ENCODE measurements at regions not wholly inside any gene's neighbourhood (a gene's known extent, or its start where the extent isn't known, plus 50 kb on each side); places are given as distances from the start of the nearest gene placed in this dataset.

GRCh38 chr9:126154869-126155268, 171.8 kb upstream of the MVB12B start:
- no peak for DNase-seq

- no peak for DNase-seq
These were observed 170.6 kb upstream of the MVB12B start for GRCh38 chr9:126155756-126156664.

- DNase-seq, result no peak
These were observed 169.7 kb upstream of the MVB12B start for GRCh38 chr9:126156898-126157297.

GRCh38 chr9:126157423-126157822, 169.2 kb upstream of the MVB12B start:
- DNase-seq, result no peak

GRCh38 chr9:126157826-126158587, 168.6 kb upstream of the MVB12B start:
- DNase-seq, result no peak

- DNase-seq, result no peak
These were observed 167.8 kb upstream of the MVB12B start for GRCh38 chr9:126158588-126159429.

GRCh38 chr9:126159430-126160060, 167.1 kb upstream of the MVB12B start:
- no peak for DNase-seq

- no peak for DNase-seq
These were observed 166.4 kb upstream of the MVB12B start for GRCh38 chr9:126160067-126160853.

- DNase-seq, result no peak
These were observed 165.7 kb upstream of the MVB12B start for GRCh38 chr9:126160854-126161329.

GRCh38 chr9:126162611-126163381, 163.8 kb upstream of the MVB12B start:
- DNase-seq, result no peak

GRCh38 chr9:126164796-126165525, 161.7 kb upstream of the MVB12B start:
- no peak for DNase-seq

GRCh38 chr9:126165755-126166154, 160.9 kb upstream of the MVB12B start:
- no peak for DNase-seq

GRCh38 chr9:126166291-126166690, 160.3 kb upstream of the MVB12B start:
- DNase-seq, result no peak

- DNase-seq, result no peak
These were observed 159.8 kb upstream of the MVB12B start for GRCh38 chr9:126166866-126167265.

GRCh38 chr9:126169736-126170135, 156.9 kb upstream of the MVB12B start:
- DNase-seq, result no peak

- DNase-seq, result no peak
These were observed 156.3 kb upstream of the MVB12B start for GRCh38 chr9:126170286-126170823.

GRCh38 chr9:126171641-126172040, 155.0 kb upstream of the MVB12B start:
- DNase-seq, result no peak

- no peak for DNase-seq
These were observed 153.2 kb upstream of the MVB12B start for GRCh38 chr9:126173401-126173800.

- DNase-seq, result no peak
These were observed 152.7 kb upstream of the MVB12B start for GRCh38 chr9:126173929-126174328.

GRCh38 chr9:126183266-126183665, 143.4 kb upstream of the MVB12B start:
- no peak for DNase-seq

Data from stimulated activated CD4-positive, alpha-beta T cell treated with anti-CD3 and anti-CD28 coated beads, Interleukin-4, amount 100 ng/mL, for 24 hours (primary cell).